ENCODE measurements at regions not wholly inside any gene's neighbourhood (a gene's known extent, or its start where the extent isn't known, plus 50 kb on each side); places are given as distances from the start of the nearest gene placed in this dataset.

GRCh38 chr12:126862500-126862899 is 1404.5 kb upstream of the TMEM132C start:
- H3K4me3 ChIP-seq (ENCODE audit: low read depth, low read length): no peak overlapping the region
- peak; percentile 18 for DNase-seq (ENCODE audit: low read depth)
- TF ChIP-seq CTCF (IDR thresholded peaks at IDR 0.05; ENCODE audit: insufficient read depth, low read length): no peak

- no peak for DNase-seq (ENCODE audit: low read depth)
- H3K4me3 ChIP-seq (ENCODE audit: low read depth, low read length): no peak overlapping the region
- TF ChIP-seq CTCF (IDR thresholded peaks at IDR 0.05; ENCODE audit: insufficient read depth, low read length): no peak
Measured at GRCh38 chr12:126869644-126870043, 1397.3 kb upstream of the TMEM132C start.

GRCh38 chr12:126873701-126874100 is 1393.3 kb upstream of the TMEM132C start:
- no peak overlapping the region for H3K4me3 ChIP-seq (ENCODE audit: low read depth, low read length)
- DNase-seq (ENCODE audit: low read depth): no peak
- TF ChIP-seq CTCF (IDR thresholded peaks at IDR 0.05; ENCODE audit: insufficient read depth, low read length): no peak

- no peak overlapping the region for H3K4me3 ChIP-seq (ENCODE audit: low read depth, low read length)
- TF ChIP-seq CTCF (IDR thresholded peaks at IDR 0.05; ENCODE audit: insufficient read depth, low read length): peak; percentile 90
- DNase-seq (ENCODE audit: low read depth): peak; percentile 73
Measured at GRCh38 chr12:126874427-126875026, 1392.4 kb upstream of the TMEM132C start.

- TF ChIP-seq CTCF (IDR thresholded peaks at IDR 0.05; ENCODE audit: insufficient read depth, low read length): no peak
- no peak for DNase-seq (ENCODE audit: low read depth)
Measured at GRCh38 chr12:126879842-126880241, 1387.1 kb upstream of the TMEM132C start.

GRCh38 chr12:126883697-126884096 is 1383.3 kb upstream of the TMEM132C start:
- DNase-seq (ENCODE audit: low read depth): peak; percentile 39
- no peak for TF ChIP-seq CTCF (IDR thresholded peaks at IDR 0.05; ENCODE audit: insufficient read depth, low read length)

More at GRCh38 chr12:126879842-126880241, 1387.1 kb upstream of the TMEM132C start:
- H3K4me3 ChIP-seq (ENCODE audit: low read depth, low read length): no peak overlapping the region

GRCh38 chr12:126889501-126889900 is 1377.5 kb upstream of the TMEM132C start:
- H3K4me3 ChIP-seq (ENCODE audit: low read depth, low read length): no peak overlapping the region
- TF ChIP-seq CTCF (IDR thresholded peaks at IDR 0.05; ENCODE audit: insufficient read depth, low read length): no peak

More at GRCh38 chr12:126883697-126884096, 1383.3 kb upstream of the TMEM132C start:
- H3K4me3 ChIP-seq (ENCODE audit: low read depth, low read length): no peak overlapping the region

More at GRCh38 chr12:126889501-126889900, 1377.5 kb upstream of the TMEM132C start:
- DNase-seq (ENCODE audit: low read depth): no peak

Measured in fibroblast of the aortic adventitia (primary cell).